Stomach (tissue), 8 donors: ENCODE measurements at regions not wholly inside any gene's neighbourhood (a gene's known extent, or its start where the extent isn't known, plus 50 kb on each side); places are given as distances from the start of the nearest gene placed in this dataset.
"Not testable (repeated sequence)": the region's sequence is repeated elsewhere in the genome, so short reads cannot be mapped to it uniquely, and the experiment has no call there.

ENCODE experiments used
- DNase-seq, 2 donors: peaks; one replicate each; pipeline versions ENCODE4 v3.0.0 to v3.0.0-alpha.2; 2013 to 2019
- H3K27ac ChIP-seq, 5 donors: fragments of 200-600 bp in 4 of 5; sonication (generic) in 4 of 5; one replicate each; pipeline ENCODE4 v1.5.1; 2013 to 2019; ENCODE audit warnings: mild to moderate bottlenecking in 1 of 5, moderate library complexity in 1 of 5
- H3K27me3 ChIP-seq, 3 donors: fragments of 200-600 bp; sonication (generic); one replicate each; pipeline ENCODE4 v1.5.1; 2017 to 2019; ENCODE audit warnings: mixed run types in 1 of 3
- H3K36me3 ChIP-seq, 4 donors: fragments of 200-600 bp; sonication (generic); 1 replicate in 3 of 4; 2 replicates in 1 of 4; pipeline ENCODE4 v1.5.1; 2016 to 2019
- H3K4me1 ChIP-seq, 4 donors: fragments of 200-600 bp; sonication (generic); one replicate each; pipeline ENCODE4 v1.5.1; 2016 to 2019
- H3K4me3 ChIP-seq, 4 donors: fragments of 200-600 bp; sonication (generic) in 3 of 4; one replicate each; pipeline ENCODE4 v1.5.1; 2016 to 2019; ENCODE audit warnings: mild to moderate bottlenecking in 1 of 4
- H3K9me3 ChIP-seq, 4 donors: fragments of 200-600 bp; sonication (generic); one replicate each; pipeline ENCODE4 v1.5.1; 2016 to 2019
- EP300 ChIP-seq: sonication (generic); formaldehyde crosslinking; IDR thresholded peaks from one replicate; pipeline ENCODE4 v1.6.1; 2017; ENCODE audit warnings: antibody characterized with exemption
- POLR2A ChIP-seq, 4 donors: fragments of 450-650 bp; IDR thresholded peaks; one replicate each; pipeline ENCODE4 v1.6.1; 2016; ENCODE audit warnings: antibody characterized with exemption in 4 of 4, control low read depth in 2 of 4, mild to moderate bottlenecking in 1 of 4, moderate library complexity in 1 of 4
- POLR2AphosphoS5 ChIP-seq, 3 donors: sonication (generic); formaldehyde crosslinking; IDR thresholded peaks; one replicate each; pipeline ENCODE4 v1.6.1; 2016; ENCODE audit warnings: antibody characterized with exemption in 3 of 3
- WGBS, 5 donors: extraction: QIAGEN DNeasy Blood & Tissue Kit in 3 of 5; methylation state at CpG; one replicate each; pipeline versions ENCODE4 v1.1.5 to v1.1.7; 2013 to 2018; 5-methylcytosine and 5-hydroxymethylcytosine counted together
- intact Hi-C: fragments of 100-400 bp; cut with DNase I; formaldehyde crosslinking; loops from one replicate; pipeline ENCODE4 v1.15.1; 2023; ENCODE audit warnings: low total_unique reads
- TF ChIP-seq, protein P1 (sequence below), 7 experiments: fragments of 450-650 bp in 4 of 7; fragments of 200-600 bp in 3 of 7; sonication (generic) in 3 of 7; IDR thresholded peaks; one replicate each; pipeline ENCODE4 v1.5.1; 2016 to 2019; ENCODE audit warnings: antibody characterized with exemption in 7 of 7, control low read depth in 2 of 7, mild to moderate bottlenecking in 1 of 7
- donor health status: healthy with polysubstance abuse.
- donor health status: Bipolar disorder and iron deficiency.
- donor health status: healthy.

DNA sequence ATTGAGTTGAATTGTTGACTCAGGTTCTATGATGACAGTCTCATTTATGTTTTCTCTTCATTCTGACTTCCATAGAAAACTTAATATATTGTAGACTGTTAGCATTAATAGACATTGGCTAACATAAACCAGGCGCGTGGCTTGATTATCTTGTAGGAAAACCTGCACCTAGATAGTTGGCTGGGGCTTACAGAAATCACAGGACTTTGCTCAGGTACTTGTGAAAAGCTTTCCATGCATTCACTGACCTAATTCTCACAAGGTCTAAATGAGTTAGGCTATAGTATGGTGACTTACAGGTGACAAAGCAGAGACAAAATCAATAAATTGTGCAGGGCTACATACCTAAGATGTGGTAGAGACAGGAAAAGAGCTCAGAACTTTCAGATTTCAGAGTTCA, 212.8 kb downstream of the GPAT3 start:
- Histone ChIP-seq H3K4me3 (no peak overlapping the region), H3K9me3 (no peaks in the 10 kb centered on the region), H3K27me3 (no peaks in the 10 kb centered on the region), H3K4me1 (no peaks in the 10 kb centered on the region), H3K36me3 (no peaks in the 10 kb centered on the region), H3K27ac (no peak overlapping the region)
- intact Hi-C loops, result no loop called here
- TF ChIP-seq EP300 (no peak), POLR2A (IDR thresholded peaks at IDR 0.05) (no peak), POLR2AphosphoS5 (IDR thresholded peaks at IDR 0.05) (no peak)
- TF ChIP-seq, protein P1, sequence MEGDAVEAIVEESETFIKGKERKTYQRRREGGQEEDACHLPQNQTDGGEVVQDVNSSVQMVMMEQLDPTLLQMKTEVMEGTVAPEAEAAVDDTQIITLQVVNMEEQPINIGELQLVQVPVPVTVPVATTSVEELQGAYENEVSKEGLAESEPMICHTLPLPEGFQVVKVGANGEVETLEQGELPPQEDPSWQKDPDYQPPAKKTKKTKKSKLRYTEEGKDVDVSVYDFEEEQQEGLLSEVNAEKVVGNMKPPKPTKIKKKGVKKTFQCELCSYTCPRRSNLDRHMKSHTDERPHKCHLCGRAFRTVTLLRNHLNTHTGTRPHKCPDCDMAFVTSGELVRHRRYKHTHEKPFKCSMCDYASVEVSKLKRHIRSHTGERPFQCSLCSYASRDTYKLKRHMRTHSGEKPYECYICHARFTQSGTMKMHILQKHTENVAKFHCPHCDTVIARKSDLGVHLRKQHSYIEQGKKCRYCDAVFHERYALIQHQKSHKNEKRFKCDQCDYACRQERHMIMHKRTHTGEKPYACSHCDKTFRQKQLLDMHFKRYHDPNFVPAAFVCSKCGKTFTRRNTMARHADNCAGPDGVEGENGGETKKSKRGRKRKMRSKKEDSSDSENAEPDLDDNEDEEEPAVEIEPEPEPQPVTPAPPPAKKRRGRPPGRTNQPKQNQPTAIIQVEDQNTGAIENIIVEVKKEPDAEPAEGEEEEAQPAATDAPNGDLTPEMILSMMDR (IDR thresholded peaks at IDR 0.05), result no peak
- 50 to 77% (median 58%) methylated on average over 2 of the region's 2 CpGs for WGBS, 5 donors
- DNase-seq, result peak in 1 of 2 donors; percentile 6

DNA sequence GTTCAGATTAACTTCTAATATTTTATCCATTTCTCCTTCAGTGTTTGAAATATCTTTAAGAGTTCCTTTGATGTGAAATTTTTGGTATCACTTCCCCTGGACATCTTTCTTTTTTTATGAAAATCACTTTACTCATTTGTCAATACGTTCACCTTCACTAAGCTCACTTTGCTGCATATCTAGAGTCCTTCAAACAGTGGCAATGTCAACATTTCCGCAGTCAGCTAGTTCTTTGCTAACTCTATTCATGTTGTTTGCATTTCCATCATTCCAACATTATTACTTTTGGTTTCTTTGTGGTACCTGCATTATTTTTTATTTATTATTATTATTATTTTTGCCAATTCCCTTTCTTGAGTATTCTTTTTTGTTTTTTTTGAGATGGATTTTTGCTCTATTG, 203.0 kb downstream of the GPAT3 start:
- intact Hi-C loops, result no loop called here
- Histone ChIP-seq H3K27me3 (no peaks in the 10 kb centered on the region), H3K9me3 (no peaks in the 10 kb centered on the region), H3K4me3 (no peak overlapping the region), H3K4me1 (no peaks in the 10 kb centered on the region), H3K27ac (no peak overlapping the region), H3K36me3 (no peaks in the 10 kb centered on the region)
- WGBS, 5 donors, result 31 to 49% (median 40%) methylated on average over 2 of the region's 2 CpGs
- TF ChIP-seq POLR2AphosphoS5 (IDR thresholded peaks at IDR 0.05) (no peak), POLR2A (IDR thresholded peaks at IDR 0.05) (no peak), EP300 (no peak)
- TF ChIP-seq, protein P1 (IDR thresholded peaks at IDR 0.05), result no peak
- DNase-seq, result peak in 1 of 2 donors; percentile 29

DNA sequence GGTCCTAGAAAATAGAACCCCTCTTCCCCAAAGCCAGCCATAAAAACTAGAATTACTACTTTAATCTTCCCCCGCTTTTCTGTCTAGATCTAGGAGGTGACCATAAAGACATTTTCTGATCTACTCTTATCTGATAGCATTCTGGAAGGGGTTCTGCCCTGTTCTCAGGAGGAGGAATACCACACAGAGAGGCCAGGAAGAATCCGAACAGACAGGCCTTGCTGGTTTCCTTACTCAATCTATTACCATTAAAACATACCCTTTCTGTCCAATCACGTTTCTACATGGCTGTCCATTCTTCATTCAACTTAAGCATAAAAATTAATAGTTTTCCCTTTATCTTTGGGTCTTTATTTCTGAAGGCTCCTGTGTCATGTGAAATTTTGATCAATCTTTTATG, 198.7 kb downstream of the GPAT3 start:
- H3K4me1 ChIP-seq, result no peaks in the 10 kb centered on the region
- 74 to 81% (median 78%) methylated on average over 3 of the region's 3 CpGs for WGBS, 5 donors
- no peak overlapping the region for H3K27ac ChIP-seq
- no peak overlapping the region for H3K4me3 ChIP-seq
- DNase-seq, result no peak
- no peaks in the 10 kb centered on the region for H3K27me3 ChIP-seq
- no peaks in the 10 kb centered on the region for H3K36me3 ChIP-seq
- TF ChIP-seq POLR2AphosphoS5 (IDR thresholded peaks at IDR 0.05) (no peak), POLR2A (IDR thresholded peaks at IDR 0.05) (no peak), EP300 (no peak)
- TF ChIP-seq, protein P1 (IDR thresholded peaks at IDR 0.05), result no peak
- intact Hi-C loops, result no loop called here
- peaks cover 0 to 5% (median 2%) of the 10 kb centered on the region in 4 donors for H3K9me3 ChIP-seq

DNA sequence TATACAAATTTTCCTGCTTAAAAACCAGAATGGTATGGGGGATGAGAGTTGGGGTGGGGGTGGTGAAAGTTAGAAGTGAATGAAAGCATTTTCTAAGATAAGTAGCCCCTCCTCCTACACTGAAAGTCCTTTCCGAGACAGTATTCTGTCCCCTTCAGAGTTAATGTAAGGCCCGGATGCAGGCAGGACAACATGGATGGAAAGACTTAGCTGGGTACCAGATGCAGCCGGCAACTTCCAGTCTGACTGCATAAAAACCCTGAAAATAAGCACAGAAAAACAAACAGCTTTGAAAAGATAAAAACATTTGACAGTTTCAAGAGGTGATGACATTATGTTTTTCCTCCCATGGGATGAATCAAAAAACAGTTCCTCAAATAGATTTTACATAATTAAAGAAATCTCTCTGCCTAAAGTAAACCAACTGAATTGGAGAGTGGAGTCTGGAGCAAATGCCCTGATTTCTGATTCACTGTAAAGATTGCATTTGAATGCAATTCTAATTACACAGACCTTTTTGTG, 196.3 kb downstream of the GPAT3 start:
- no peak overlapping the region for H3K27ac ChIP-seq
- peaks cover 0 to 8% (median 2%) of the 10 kb centered on the region in 4 donors for H3K9me3 ChIP-seq
- no peak for TF ChIP-seq POLR2A (IDR thresholded peaks at IDR 0.05)
- intact Hi-C loops, result no loop called here
- H3K4me1 ChIP-seq, result no peaks in the 10 kb centered on the region
- no peak for DNase-seq
- 30 to 74% (median 59%) methylated on average over 3 of the region's 3 CpGs for WGBS, 5 donors
- no peak overlapping the region for H3K4me3 ChIP-seq
- no peaks in the 10 kb centered on the region for H3K36me3 ChIP-seq
- H3K27me3 ChIP-seq, result no peaks in the 10 kb centered on the region

DNA sequence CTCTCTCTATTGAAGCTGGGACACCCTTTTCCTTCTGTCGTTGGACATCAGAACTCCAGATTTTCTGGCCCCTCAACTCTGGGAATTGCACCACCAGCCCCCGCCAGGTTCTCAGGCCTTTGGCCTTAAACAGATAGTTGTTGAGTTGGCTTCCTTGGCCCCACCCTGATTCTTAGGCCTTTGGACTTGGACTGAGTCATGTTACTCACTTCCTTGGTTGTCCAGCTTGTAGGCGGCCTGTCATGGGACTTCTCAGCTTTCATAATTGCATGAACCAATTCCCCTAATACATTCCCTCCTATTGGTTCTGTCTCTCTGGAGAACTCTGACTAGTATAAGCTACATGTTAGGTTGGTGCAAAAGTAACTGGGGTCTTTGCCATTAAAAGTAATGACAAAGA, 195.7 kb downstream of the GPAT3 start:
- Histone ChIP-seq H3K4me3 (no peak overlapping the region), H3K27me3 (no peaks in the 10 kb centered on the region), H3K4me1 (no peaks in the 10 kb centered on the region), H3K27ac (no peak overlapping the region), H3K36me3 (no peaks in the 10 kb centered on the region), H3K9me3 (peaks cover 0 to 8% (median 2%) of the 10 kb centered on the region in 4 donors)
- peak in 1 of 2 donors; percentile 7 for DNase-seq
- 82 to 94% (median 84%) methylated on average over 3 of the region's 3 CpGs for WGBS, 5 donors
- intact Hi-C loops, result no loop called here
- TF ChIP-seq POLR2A (IDR thresholded peaks at IDR 0.05) (no peak), POLR2AphosphoS5 (IDR thresholded peaks at IDR 0.05) (no peak), EP300 (no peak)
- TF ChIP-seq, protein P1 (IDR thresholded peaks at IDR 0.05), result no peak

DNA sequence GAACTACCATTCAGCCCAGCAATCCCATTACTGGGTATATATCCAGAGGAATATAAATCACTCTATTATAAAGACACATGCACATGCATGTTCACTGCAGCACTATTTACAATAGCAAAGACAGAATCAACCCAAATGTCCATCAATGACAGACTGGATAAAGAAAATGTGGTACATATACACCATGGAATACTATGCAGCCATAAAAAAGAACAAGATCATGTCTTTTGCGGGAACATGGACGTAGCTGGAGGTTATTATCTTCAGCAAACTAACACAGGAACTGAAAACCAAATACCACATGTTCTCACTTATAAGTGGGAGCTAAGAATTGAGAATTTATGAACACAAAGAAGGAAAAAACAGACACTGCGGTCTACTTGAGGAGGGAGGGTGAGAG, 195.1 kb downstream of the GPAT3 start:
- H3K4me3 ChIP-seq, H3K27me3 ChIP-seq, H3K36me3 ChIP-seq, H3K27ac ChIP-seq, H3K4me1 ChIP-seq, H3K9me3 ChIP-seq, DNase-seq, intact Hi-C loops: not testable (repeated sequence)
- WGBS, 5 donors, result 87 to 93% (median 92%) methylated on average over 3 of the region's 3 CpGs
